Breast epithelium (tissue), 3 donors: ENCODE measurements at regions not wholly inside any gene's neighbourhood (a gene's known extent, or its start where the extent isn't known, plus 50 kb on each side); places are given as distances from the start of the nearest gene placed in this dataset.

ENCODE experiments used
- POLR2A ChIP-seq: fragments of 450-650 bp; IDR thresholded peaks from one replicate; pipeline ENCODE4 v1.6.1; 2016; ENCODE audit warnings: antibody characterized with exemption, mild to moderate bottlenecking, moderate library complexity
- POLR2AphosphoS5 ChIP-seq, 3 donors: sonication (generic); formaldehyde crosslinking; IDR thresholded peaks; one replicate each; pipeline ENCODE4 v1.6.1; 2017; ENCODE audit warnings: antibody characterized with exemption in 3 of 3
- TF ChIP-seq, protein P1 (sequence below), 3 donors: fragments of 450-650 bp; IDR thresholded peaks; one replicate each; pipeline ENCODE4 v1.5.1; 2016 to 2017; ENCODE audit warnings: antibody characterized with exemption in 3 of 3, mild to moderate bottlenecking in 3 of 3, moderate library complexity in 3 of 3

DNA sequence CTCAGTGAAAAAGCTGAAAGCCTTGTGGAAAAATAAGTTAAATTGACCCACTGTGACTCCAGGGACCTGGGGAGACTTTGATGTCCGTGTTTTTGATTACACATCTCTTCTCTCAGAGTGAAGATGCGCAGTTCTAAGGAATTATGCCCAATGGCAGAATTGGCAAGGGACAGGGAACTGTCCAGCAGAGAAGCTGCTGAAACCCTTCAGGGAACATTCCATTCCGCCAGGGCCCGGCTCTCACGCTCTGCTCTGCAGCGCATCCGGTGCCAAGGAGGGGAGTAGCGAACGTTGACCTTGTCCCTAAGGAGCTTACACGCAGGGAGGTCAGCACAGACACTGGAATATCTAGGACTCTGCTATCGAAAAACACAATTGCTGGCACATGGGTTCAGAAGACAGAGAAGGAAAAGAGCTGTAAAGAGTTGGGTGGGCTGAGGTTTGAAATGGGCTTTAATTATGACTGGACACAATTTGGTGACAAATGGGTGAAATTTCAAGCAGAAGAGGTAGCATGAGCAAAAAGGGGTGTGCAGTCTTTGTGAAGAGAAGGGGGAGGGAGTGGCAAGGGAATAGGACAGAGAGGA, 64.5 kb upstream of the B3GAT1 start:
- TF ChIP-seq, protein P1, sequence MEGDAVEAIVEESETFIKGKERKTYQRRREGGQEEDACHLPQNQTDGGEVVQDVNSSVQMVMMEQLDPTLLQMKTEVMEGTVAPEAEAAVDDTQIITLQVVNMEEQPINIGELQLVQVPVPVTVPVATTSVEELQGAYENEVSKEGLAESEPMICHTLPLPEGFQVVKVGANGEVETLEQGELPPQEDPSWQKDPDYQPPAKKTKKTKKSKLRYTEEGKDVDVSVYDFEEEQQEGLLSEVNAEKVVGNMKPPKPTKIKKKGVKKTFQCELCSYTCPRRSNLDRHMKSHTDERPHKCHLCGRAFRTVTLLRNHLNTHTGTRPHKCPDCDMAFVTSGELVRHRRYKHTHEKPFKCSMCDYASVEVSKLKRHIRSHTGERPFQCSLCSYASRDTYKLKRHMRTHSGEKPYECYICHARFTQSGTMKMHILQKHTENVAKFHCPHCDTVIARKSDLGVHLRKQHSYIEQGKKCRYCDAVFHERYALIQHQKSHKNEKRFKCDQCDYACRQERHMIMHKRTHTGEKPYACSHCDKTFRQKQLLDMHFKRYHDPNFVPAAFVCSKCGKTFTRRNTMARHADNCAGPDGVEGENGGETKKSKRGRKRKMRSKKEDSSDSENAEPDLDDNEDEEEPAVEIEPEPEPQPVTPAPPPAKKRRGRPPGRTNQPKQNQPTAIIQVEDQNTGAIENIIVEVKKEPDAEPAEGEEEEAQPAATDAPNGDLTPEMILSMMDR (IDR thresholded peaks at IDR 0.05) = no peak
- TF ChIP-seq POLR2A (no peak), POLR2AphosphoS5 (IDR thresholded peaks at IDR 0.05) (no peak)
